A204.1 (cell line): ENCODE measurements at regions not wholly inside any gene's neighbourhood (a gene's known extent, or its start where the extent isn't known, plus 50 kb on each side); places are given as distances from the start of the nearest gene placed in this dataset.
"Not testable (repeated sequence)": the region's sequence is repeated elsewhere in the genome, so short reads cannot be mapped to it uniquely, and the experiment has no call there.

Source experiments
- FAIRE-seq: peaks from 2 replicates; lab custom pipeline; 2012; peaks lifted over from hg19 to GRCh38; lab: Jason Lieb, UNC

DNA sequence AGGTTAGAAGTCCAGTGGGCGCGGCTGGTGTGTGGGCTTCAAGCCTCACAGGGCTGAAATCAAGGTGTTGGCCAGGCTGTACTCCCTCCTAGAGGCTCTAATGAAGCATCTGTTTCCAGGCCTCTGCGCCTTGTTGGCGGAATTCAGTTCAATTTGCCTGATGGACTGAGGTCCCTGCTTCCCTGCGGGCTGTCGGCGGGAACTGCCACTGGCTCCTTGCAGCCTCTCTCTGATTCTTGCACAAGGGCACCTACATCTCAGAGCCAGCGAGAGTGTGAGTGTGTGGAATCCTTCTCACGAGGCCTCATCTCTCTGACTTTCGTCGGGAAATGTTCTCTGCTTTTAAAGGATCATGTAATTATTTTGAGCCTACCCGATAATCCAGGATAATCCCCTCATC is 128.6 kb downstream of the DLEU7 start:
- no peak for FAIRE-seq

DNA sequence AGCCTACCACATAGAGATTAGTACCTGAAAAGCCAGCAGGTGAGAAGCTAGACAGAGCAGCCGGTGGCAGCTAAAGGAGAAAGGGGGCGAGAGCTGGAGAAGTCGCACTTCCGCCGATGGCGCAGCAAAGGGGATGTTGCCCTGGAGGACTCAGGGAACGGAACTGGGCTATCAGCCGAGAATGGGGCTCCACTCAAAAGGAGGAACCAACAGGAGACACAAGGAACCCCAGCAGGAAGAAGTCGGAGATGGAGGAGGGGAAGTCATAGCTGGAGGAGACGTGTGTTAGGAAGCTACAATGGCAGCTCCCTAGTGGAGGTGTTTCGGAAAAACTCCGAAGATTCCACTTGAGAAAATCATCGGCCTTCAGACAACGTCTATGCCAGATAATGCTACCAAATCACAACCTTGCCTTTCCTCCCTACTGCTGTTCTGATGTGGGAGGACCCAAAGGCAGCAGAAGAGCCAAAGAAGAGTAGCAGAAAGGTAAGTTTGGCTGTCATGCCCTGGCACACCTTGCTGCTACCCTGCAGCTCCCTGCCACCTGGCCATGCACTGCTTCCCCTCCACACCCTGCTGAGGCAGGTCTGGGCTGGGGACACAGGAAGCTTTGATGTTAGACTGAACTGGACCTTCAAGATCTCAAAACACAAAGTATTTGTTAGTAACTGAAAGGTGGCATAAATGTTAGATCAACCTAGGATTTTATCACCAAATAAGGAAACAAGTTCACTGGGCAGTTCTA is 127.9 kb downstream of the DLEU7 start:
- no peak for FAIRE-seq

DNA sequence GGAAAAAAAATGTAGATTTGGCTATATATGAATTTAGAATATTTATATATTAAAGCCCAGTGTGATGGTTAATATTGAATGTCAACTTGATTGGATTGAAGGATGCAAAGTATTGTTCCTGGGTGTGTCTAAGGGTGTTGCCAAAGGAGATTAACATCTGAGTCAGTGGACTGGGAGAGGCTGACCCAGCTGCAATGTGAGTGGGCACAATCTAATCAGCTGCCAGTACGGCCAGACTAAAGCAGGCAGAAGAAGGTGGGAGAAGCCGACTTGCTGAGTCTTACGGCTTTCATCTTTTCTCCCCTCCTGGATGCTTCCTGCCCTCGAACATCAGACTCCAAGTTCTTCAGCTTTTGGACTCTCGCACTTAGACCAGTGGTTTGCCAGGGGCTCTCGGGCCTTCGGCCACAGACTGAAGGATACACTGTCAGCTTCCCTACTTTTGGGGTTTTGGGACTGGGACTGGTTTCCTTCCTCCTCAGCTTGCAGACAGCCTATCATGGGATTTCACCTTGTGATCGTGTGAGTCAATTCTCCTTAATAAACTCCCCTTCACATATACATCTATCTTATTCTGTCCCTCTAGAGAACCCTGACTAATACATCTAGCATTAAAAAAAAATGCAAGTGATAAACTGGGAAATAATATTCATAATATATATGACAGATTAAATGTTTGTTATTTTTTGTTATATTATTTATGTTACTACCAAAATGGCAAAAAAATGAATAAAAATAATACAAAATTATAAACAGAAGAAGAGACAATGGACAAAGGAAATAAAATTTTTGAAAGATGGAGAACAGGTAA is 122.4 kb downstream of the DLEU7 start:
- no peak for FAIRE-seq

DNA sequence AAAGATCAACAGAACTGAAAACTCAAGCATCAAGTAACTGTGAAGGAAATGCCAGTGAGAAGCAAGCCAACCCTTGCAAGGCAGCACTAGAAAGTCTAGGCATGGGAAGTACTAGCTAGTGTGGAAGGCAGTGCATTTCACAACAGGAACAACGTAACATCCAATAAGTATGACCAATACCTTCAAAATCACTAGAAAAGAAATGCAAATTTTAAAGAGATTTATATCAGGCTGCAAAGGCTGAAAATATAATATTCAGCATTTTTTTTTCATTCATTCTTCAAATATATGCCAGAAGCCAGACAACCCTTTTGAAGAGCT is 121.9 kb downstream of the DLEU7 start:
- no peak for FAIRE-seq

DNA sequence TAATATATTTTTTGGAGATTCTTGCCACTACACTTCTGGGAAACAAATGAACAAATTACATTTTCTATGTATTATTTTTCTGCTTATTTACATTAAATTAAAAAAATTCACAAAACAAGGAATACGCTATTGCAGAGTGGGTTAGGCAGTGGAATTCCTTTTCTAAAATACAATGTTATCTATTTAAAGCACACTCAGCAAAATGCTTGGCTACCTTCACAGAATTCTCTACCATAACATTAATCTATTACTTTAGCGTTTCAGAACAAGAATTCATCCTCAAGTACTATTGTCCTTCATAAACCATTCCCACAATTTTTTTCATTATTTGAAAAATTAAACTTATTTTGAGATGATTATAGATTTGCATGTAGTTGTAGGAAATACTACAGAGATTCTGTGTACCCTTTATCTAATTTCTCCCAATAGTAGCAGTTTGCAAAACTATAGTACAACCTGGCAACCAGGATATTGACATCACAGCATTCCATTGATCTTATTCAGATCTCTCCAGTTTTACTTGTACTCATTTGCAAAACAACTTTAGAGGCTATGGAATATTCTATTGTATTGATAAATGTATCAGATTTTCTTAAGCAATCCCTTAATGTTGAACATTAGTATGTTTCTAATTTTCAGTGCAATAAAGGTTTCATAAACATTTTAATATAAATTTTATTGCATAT is 120.9 kb downstream of the DLEU7 start:
- no peak for FAIRE-seq

DNA sequence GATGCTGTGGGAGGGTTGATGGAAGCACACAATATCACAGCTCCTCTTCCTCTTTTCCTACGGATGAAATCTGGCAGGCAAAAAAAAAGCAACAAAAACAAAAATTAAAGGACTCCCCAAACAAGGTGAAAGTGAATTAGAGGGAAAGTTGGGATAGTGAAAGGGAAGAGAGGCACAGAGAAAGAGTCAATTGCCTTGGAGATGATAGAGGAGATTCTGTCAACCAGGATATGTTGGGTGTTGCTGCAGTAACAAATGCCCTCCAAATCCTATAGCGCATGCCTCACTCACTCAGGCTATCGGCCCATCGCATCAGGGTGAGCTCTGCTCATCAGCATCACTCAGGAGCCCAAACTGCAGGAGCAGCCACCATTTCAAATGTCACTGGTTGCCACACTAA is 119.1 kb downstream of the DLEU7 start:
- FAIRE-seq, result no peak

DNA sequence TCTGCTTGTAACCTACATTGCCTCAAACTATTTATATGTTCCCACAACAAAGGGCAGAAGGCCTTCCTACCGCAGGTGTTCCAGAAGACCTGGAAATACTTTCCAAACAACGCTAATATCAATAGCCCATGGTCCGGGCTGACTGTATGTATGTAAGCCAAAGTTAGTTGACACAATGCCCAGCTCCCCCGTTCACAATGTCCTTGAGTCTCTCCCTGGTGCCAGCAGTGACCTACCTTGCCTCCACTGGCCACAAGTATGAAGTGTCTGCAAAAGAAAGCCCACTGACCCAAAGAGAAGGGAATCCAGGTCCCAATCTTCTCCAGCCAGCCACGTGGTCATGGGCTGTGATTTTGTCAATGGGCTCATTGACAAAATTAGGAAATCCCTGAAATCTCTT is 118.6 kb downstream of the DLEU7 start:
- FAIRE-seq, result no peak

DNA sequence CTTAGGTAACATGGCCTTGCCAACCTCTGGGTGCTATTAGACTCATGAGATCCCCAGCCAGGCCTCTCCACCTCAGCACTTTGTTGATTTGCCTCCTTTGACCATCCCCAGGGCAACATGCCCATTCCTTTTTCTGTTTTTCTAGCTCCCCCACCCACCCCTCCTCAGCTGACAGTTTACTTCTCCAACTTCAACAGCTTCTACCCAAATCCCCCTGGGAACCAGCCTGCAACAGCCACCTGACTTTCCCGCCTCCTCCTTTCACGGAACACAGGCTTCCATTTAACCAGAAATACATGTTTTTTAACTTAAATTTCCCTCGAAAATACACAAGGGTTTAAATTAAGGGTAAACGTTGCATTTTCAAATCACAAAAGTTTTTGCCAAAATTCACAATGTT is 117.3 kb downstream of the DLEU7 start:
- no peak for FAIRE-seq

DNA sequence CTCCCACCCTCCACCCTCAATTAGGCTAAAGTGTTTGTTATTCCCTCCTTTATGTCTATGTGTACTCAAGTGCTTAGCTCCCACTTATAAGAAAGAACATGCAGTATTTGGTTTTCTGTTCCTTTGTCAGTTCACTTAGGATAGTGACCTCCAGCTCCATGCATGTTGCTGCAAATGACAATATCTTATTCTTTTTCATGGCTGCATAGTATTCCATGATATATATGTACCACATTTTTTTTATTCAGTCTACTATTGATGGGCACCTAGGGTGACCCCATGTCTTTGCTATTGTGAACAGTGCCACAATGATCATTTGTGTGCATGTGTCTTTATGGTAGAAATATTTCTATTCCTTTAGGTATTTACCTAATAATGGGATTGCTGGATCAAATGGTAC is 114.3 kb downstream of the DLEU7 start:
- FAIRE-seq, result no peak

DNA sequence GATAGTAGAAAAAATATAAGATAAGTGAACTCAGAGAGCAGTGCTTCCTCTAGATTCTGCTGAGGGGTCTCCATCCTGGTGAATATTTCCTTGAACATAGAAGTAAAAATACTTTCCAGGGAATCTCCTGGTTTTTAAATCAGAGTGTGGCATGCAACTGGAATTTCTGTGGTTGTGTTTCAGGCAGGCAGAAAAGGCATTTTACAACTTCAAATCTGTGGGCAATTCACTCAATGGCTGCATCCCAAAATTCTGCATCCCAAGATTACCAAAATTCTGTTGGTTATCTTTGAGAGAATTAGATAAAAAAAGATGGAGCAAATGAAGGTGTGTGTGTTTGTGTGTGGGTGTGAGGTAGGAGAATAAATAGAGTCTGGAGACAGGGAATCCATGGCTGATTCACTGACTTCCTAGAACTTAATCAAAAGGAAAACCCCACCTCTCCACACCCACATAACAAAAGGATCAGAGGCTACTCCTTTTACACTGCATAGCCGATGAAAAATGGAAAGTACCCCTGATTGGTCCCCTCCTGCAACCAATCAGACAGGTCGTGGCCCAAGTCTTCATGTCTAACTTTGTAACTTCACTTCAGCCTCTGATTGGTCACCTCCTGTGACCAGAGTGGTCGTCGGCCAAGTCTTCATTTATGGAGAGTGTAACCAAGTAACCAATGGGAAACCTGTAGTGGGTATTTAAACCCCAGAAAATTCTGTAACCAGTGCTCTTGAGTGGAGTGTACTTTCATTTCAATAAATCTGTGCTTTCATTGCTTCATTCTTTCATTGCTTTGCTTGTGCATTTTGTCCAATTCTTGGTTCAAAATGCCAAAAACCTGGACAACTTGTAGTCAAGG is 112.8 kb downstream of the DLEU7 start:
- FAIRE-seq, result no peak

DNA sequence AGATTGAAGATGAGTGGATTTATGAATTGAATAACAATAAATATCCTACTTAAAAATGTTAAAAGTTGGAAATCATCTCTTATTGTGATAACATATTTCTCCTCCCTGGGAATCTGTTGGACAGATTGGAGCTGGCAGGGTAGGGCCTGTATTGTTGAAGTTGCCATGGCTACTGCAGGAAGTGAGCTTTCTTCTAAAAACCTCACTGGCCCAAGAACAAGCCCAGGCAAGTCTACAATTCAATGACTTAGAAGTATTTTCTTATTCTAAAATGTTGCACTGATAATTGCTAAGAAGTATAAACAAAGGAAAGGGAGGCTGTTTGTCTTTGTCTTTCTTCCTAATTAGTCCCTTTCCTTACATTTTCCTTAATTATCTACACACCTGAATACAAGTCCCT is 112.1 kb downstream of the DLEU7 start:
- no peak for FAIRE-seq

DNA sequence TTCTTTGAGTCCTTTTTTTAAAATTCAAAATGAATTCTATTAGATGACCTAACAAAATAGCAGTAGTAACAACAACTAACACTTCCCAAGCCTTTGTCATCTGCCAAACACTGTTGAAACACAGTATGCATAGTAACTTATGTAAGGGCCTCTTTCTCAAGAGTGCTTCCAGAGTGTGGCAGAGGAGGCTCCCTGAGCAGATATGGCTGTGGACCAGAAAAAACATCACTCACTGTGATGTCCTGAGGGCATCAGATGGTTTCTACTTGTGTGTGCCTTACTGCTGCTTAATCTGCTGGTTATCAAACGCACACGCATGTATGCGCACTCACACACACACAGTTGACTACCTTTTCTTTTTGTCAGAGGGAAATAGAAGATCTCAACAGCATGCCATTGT is 110.8 kb downstream of the DLEU7 start:
- FAIRE-seq, result no peak

DNA sequence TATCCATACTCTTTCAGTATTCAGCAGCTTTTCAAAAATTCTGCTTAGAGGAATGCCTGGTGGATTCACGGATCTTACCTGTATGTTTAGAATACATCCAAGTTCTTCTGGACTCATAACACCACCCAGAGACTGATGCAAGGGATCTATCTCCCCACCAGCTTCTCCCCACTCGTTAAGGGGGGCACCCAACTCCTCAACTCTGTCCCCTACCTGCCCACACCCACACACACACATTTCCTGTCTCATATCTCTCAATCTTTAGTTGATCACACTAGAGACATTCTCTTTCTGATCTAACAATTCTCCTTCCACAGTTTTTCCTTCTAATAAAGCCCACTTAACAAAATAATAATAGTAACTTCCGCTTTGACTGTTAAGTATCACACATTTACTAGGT is 110.1 kb downstream of the DLEU7 start:
- no peak for FAIRE-seq

DNA sequence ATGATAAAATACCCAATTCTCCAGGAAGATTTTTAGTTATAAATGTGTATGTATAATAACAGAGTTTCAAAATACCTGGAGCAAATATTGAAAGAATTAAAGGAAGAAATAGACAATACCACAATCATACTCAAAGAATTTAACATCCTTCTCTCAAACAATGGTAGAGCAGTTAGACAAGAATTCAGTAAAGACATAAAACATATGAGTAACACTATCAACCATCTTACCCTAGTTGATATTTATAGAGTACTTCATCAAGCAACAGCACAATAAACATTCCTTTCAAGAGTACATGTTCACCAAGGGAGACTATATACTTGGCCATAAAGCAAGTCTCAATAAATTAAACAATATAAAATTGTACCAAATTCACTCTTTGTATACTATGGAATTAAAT is 108.4 kb downstream of the DLEU7 start:
- no peak for FAIRE-seq

DNA sequence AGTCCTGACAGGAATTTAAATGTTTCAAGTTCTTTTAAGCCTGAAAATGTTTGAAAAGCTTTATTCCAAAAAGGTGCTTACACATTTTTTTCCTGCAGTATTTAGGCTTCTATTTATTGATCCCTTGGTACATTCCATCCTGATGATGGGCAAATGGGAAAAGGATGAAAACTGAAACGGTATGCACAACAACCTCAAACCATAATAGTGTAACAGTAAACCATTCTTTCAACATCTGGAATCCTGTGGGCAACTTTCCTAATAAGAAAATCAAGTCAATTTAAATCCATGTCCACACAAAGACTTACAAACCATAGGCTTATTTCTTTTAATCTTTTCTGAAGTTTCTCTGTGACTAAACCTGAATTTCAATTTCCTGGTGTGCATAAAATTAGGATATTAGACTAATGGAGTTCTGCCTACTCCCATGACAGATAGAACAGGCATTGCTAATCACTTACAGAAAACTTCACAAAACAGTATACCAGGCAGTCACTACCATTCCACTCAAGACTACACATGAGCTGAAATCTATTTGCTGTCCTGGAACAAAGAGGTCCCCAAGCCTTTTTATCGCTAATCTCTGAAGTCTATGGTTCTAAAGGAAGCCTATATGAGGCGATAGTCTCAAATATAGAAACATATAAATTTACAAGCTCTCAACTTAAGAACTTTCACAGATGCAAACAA is 103.3 kb downstream of the DLEU7 start:
- FAIRE-seq, result no peak

DNA sequence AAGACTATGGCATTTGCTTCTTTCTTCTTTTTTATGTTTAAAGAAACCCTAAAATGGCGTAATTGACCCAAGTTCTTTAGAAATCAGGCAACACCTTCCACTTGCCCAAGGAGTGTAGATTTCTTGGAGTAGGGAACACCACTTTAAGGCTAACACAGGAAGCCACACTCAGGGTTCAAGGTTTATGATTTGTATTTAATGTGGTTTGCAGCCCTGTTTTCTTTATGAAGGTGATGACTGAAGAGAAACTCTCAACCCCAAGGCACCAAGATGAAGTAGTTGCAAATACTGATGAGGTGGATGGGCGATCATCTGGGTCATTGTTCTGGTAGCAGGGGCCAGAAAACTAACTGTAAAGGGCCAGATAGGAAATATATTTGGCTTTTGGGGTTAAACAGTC is 101.1 kb downstream of the DLEU7 start:
- FAIRE-seq, result no peak

DNA sequence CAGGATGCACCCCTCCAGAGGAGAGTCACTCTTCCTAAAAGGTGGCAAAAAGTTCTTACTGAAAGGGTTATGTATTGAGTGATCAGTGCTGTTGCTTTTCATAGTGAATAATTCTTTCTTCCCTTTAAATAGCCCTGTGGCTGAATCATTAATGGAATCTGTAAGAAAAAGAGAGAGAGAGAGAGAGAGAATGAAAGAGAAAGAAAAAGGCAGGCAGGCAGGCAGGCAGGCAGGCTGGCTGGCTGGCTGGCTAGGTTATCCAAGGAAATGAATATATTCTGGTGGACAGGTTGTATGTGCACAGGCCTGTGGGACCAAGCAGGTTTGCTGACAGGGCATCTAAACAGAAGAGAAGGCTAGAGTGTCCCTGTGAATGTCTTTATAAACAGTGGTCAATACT is 100.5 kb downstream of the DLEU7 start:
- FAIRE-seq, result no peak

DNA sequence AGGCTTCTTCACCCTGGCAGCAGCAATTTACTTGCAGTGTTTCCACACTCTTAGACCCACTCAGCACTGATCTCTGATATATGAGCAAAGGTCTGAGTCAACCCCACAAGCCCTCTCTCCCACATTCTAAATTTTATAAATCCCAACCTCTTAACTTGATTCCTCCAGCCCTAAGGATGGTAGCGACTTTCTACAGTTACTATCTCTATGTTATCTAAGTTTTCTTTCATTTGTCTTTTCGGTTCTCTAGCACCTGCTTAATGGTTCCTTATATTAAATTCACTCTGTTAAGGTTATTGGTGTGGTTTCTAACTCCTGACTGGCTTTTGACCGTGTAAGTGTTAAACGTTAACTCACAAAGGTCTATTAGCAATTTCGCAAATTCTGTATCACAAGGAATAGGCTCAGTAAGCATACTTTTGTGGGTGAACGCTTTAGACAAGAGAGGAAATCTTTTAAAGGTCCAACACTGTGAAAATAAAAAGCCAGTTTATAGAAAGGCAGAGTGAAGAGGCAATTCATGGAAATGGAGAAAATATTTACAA is 99.3 kb downstream of the DLEU7 start:
- FAIRE-seq, result no peak

DNA sequence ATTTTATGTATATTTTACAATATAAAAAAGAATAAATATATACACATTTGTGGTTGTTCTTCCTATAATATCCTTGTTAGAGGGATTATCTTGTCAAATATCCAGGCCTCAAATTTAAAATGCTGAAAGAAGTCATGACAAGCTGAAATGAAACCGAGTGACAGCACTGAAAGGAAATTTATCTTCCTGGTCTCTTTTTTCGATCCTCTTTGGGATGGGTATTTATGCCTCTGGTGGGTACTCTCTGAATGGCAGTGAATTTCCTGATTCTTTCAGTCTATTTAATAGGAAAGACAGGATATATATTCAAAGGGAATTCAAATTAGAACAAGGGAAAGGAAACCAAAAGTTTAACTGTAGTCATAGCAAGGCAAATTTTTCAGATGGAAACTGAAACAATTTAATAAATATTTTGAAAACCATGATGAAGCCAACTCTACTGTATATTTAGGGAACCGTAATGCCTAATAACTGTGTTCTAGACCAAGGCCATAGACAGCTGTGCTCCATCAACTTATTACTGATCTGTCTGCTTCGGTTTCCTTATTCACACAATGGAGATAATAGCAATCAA is 97.9 kb downstream of the DLEU7 start:
- no peak for FAIRE-seq

DNA sequence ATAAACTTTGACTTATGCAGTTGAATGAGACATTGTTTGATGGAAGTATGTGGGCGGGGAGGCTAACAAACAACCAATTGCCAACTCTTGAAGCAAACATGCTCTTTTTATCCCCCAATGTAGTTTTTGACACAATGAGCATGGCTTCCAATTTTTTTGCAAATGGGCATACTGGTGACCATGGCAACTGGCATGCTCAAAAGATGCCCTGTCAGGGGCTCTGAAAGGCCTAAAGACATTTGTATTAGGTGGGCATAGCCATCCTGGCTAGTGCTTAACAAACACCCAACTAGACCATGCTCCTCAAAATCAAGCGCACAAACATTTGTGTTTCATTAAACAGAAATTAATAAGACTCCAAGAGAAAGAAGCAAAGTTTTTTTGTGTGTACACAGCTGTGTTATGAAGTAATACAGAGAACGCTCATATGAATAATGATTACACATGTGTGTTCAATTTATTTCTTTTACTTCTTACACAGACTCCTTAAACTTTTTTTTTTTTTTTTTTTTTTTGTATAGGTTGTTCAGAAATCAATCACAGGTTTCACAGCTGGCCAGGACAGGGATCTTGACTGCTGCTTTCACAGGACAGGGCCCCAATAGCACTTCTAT is 95.6 kb downstream of the DLEU7 start:
- FAIRE-seq, result no peak

DNA sequence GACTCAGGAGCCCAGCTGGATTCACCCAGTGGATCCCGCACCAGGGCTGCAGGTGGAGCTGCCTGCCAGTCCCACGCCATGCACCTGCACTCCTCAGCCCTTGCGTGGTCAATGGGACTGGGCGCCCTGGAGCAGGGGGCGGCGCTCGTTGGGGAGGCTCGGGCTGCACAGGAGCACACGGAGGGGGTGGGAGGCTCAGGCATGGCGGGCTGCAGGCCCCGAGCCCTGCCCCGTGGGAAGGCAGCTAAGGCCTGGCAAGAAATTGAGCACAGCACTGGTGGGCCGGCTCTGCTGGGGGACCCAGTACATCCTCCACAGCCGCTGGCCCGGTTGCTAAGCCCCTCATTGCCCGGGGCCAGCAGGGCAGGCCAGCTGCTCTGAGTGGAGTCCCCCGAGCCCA is 90.3 kb downstream of the DLEU7 start:
- FAIRE-seq, result not testable (repeated sequence)
